DND-41 (cell line): ENCODE measurements at regions not wholly inside any gene's neighbourhood (a gene's known extent, or its start where the extent isn't known, plus 50 kb on each side); places are given as distances from the start of the nearest gene placed in this dataset.

Experiments
- ATAC-seq: fragments of 200-7000 bp; cut with Tn5 transposase; 3 replicates; pipeline ENCODE4 v1.9.1; 2021; ENCODE audit warnings: low read depth; ENCODE audit not compliant: insufficient read depth
- DNase-seq: peaks from one replicate; pipeline ENCODE4 v3.0.0-alpha.2; 2020
- H2AFZ ChIP-seq: 2 replicates; pipeline ENCODE4 v1.6.0; 2012; ENCODE audit warnings: low read depth, low read length
- H3K27ac ChIP-seq: 2 replicates; pipeline ENCODE4 v1.5.1; 2012; ENCODE audit warnings: low read length, inconsistent platforms
- H3K27me3 ChIP-seq: fragments of 200-600 bp; sonication (generic); 2 replicates; pipeline ENCODE4 v1.6.0; 2012; ENCODE audit warnings: low read length, mild to moderate bottlenecking, inconsistent platforms; ENCODE audit not compliant: insufficient read depth, poor library complexity
- H3K36me3 ChIP-seq: 2 replicates; pipeline ENCODE4 v1.5.1; 2012; ENCODE audit warnings: low read length, inconsistent platforms; ENCODE audit not compliant: insufficient read depth
- H3K4me1 ChIP-seq: 2 replicates; pipeline ENCODE4 v1.5.1; 2012; ENCODE audit warnings: mild to moderate bottlenecking, low read length; ENCODE audit not compliant: insufficient read depth
- H3K4me2 ChIP-seq: 2 replicates; pipeline ENCODE4 v1.6.0; 2012; ENCODE audit warnings: mild to moderate bottlenecking, moderate library complexity, low read length, inconsistent platforms; ENCODE audit not compliant: insufficient read depth
- H3K4me3 ChIP-seq, 2 experiments: fragments of 200-600 bp in 1 of 2; shearing (Covaris generic) in 1 of 2; 2 replicates each; pipeline ENCODE4 v1.5.1; 2012 to 2016; ENCODE audit warnings: inconsistent platforms in 2 of 2, low read length in 2 of 2, mild to moderate bottlenecking in 2 of 2, low read depth in 1 of 2, moderate library complexity in 1 of 2
- H3K79me2 ChIP-seq: 2 replicates; pipeline ENCODE4 v1.6.0; 2012; ENCODE audit warnings: low read length, inconsistent platforms; ENCODE audit not compliant: insufficient read depth
- H3K9ac ChIP-seq: 2 replicates; pipeline ENCODE4 v1.6.0; 2012; ENCODE audit warnings: low read depth, mild to moderate bottlenecking, inconsistent platforms, low read length, moderate library complexity
- H3K9me3 ChIP-seq: 2 replicates; pipeline ENCODE4 v1.5.1; 2012; ENCODE audit warnings: low read length, moderate library complexity, mild to moderate bottlenecking, inconsistent platforms; ENCODE audit not compliant: insufficient read depth, severe bottlenecking
- H4K20me1 ChIP-seq: 2 replicates; pipeline ENCODE4 v1.6.0; 2012; ENCODE audit warnings: low read length; ENCODE audit not compliant: insufficient read depth
- EZH2 ChIP-seq: IDR thresholded peaks from 3 replicates; pipeline ENCODE4 v1.6.1; 2012; ENCODE audit warnings: borderline replicate concordance, low read depth, mild to moderate bottlenecking, moderate library complexity, low read length, inconsistent platforms; ENCODE audit not compliant: severe bottlenecking
- TF ChIP-seq, protein P1 (sequence below): IDR thresholded peaks from 2 replicates; pipeline ENCODE4 v1.5.1; 2012; ENCODE audit warnings: borderline replicate concordance, low read length, moderate library complexity, mild to moderate bottlenecking; ENCODE audit not compliant: poor library complexity, severe bottlenecking; ENCODE audit errors: extremely low read depth

DNA sequence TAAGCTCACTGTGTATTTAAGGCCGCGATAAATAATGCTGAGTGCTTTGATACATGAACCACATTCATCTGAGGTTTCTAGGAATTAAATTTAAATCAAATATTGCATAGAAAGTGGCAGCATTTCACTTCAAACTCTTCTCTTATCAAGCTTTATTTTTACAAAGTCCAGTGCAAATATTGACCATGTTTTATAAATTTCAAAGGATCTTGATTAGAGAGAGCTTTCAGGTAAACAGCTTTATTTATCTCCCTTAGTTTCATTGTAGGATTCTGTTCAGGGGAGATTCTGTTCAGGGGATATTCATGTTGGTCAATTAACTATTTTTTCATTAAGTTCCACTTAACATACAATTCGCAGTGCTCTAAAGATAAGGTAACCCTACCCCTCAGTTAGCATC, 249.7 kb upstream of the IRS2 start:
- ATAC-seq (no peak), DNase-seq (no peak)
- Histone ChIP-seq H4K20me1 (no peaks in the 10 kb centered on the region), H3K9ac (no peak overlapping the region), H3K27ac (no peak overlapping the region), H3K79me2 (no peaks in the 10 kb centered on the region), H2AFZ (no peak overlapping the region), H3K9me3 (no peaks in the 10 kb centered on the region), H3K4me3 (no peak overlapping the region), H3K4me1 (peaks cover 15% of the 10 kb centered on the region), H3K36me3 (no peaks in the 10 kb centered on the region), H3K27me3 (no peaks in the 10 kb centered on the region), H3K4me2 (no peak overlapping the region)
- TF ChIP-seq, protein P1, sequence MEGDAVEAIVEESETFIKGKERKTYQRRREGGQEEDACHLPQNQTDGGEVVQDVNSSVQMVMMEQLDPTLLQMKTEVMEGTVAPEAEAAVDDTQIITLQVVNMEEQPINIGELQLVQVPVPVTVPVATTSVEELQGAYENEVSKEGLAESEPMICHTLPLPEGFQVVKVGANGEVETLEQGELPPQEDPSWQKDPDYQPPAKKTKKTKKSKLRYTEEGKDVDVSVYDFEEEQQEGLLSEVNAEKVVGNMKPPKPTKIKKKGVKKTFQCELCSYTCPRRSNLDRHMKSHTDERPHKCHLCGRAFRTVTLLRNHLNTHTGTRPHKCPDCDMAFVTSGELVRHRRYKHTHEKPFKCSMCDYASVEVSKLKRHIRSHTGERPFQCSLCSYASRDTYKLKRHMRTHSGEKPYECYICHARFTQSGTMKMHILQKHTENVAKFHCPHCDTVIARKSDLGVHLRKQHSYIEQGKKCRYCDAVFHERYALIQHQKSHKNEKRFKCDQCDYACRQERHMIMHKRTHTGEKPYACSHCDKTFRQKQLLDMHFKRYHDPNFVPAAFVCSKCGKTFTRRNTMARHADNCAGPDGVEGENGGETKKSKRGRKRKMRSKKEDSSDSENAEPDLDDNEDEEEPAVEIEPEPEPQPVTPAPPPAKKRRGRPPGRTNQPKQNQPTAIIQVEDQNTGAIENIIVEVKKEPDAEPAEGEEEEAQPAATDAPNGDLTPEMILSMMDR = no peak

DNA sequence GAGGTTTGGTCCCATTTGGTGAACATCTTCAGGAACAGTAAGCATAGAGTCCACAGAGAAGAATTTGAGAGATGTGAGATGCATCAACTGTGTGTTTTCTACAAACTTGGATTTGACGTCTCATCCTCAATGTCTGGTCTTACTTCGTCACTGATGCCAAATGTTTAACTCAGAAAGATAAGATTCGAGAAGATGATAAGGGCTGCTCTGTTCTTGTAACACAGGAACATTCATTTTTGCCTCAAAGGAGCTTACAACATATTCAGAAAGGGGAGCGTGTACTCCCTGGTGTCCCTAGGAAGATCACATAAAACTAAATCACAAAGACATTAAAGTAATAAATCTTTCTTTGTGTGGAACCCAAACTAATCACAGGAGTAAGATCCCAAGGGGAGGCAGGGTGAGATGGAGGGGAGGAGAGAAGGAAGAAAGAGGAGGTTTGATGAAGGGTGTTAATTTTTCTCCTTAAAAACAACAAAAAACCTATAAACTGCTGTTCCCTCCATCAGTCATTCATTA, 247.7 kb upstream of the IRS2 start:
- H3K27ac ChIP-seq = no peak overlapping the region
- TF ChIP-seq, protein P1 = no peak
- TF ChIP-seq EZH2 = no peak
- no peak overlapping the region for H2AFZ ChIP-seq
- H3K79me2 ChIP-seq = no peaks in the 10 kb centered on the region
- DNase-seq = no peak
- no peaks in the 10 kb centered on the region for H3K36me3 ChIP-seq
- no peak overlapping the region for H3K9ac ChIP-seq
- H4K20me1 ChIP-seq = no peaks in the 10 kb centered on the region
- H3K4me2 ChIP-seq = no peak overlapping the region
- no peak for ATAC-seq
- H3K4me1 ChIP-seq = peaks cover 15% of the 10 kb centered on the region
- H3K27me3 ChIP-seq = no peaks in the 10 kb centered on the region
- no peak overlapping the region for H3K4me3 ChIP-seq
- H3K9me3 ChIP-seq = no peaks in the 10 kb centered on the region

DNA sequence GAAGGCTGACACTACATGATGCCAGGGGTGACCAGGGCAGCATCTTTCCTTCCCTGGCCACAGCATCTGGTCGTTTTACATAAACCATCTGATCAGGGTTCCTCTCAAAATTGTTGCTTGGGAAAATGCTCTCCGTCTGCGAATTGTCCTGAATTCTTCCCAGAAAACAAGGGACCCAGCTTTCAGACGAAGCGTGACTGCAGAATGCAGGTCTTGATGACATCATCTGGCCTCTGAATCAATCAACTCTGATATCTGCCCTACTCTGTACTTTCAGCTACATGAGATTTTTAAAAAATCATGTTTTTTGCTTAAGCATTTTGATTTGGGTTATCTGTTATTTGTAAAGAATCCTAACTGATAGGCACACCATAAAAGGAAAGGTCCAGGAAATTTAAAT, 246.6 kb upstream of the IRS2 start:
- Histone ChIP-seq H3K36me3 (no peaks in the 10 kb centered on the region), H3K4me3 (no peak overlapping the region), H3K27ac (no peak overlapping the region), H2AFZ (no peak overlapping the region), H3K9me3 (no peaks in the 10 kb centered on the region), H4K20me1 (no peaks in the 10 kb centered on the region), H3K27me3 (no peaks in the 10 kb centered on the region), H3K4me1 (peaks cover 5% of the 10 kb centered on the region), H3K79me2 (no peaks in the 10 kb centered on the region), H3K9ac (no peak overlapping the region), H3K4me2 (no peak overlapping the region)
- TF ChIP-seq EZH2 = no peak
- TF ChIP-seq, protein P1 = no peak
- DNase-seq (no peak), ATAC-seq (no peak)

DNA sequence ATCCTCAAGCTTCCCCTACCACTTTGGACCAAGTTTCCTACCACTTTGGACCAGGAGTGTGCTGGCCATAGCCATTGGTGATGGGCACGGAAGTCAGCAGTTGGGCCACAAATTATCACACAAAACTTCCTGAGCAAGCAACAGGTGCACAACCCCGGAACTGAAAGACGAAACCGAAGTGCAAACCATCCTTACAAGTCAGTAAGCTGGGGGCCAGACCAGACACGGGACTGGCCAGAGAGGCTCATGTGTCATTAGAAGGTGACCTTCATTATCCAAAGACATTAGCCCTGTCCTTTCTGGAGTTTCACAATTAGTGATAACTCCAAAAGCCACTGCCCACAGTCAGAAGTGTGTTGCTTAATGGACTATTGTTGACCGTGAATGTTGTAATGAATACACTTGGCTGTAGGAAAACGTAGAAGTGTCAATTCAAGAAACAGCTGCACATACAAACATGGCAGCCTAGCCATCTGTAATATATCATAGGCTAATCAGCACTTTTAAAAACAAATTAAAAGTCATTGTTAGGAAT, 244.1 kb upstream of the IRS2 start:
- Histone ChIP-seq H2AFZ (no peak overlapping the region), H3K4me1 (no peaks in the 10 kb centered on the region), H4K20me1 (no peaks in the 10 kb centered on the region), H3K27me3 (no peaks in the 10 kb centered on the region), H3K4me2 (no peak overlapping the region), H3K4me3 (no peak overlapping the region), H3K79me2 (no peaks in the 10 kb centered on the region), H3K27ac (no peak overlapping the region), H3K9me3 (no peaks in the 10 kb centered on the region), H3K36me3 (no peaks in the 10 kb centered on the region), H3K9ac (no peak overlapping the region)
- TF ChIP-seq EZH2 = no peak
- TF ChIP-seq, protein P1 = no peak
- ATAC-seq = no peak
- no peak for DNase-seq
